ENCODE measurements at regions not wholly inside any gene's neighbourhood (a gene's known extent, or its start where the extent isn't known, plus 50 kb on each side); places are given as distances from the start of the nearest gene placed in this dataset.

GRCh38 chr5:174210596-174211276 is 165.2 kb downstream of the NSG2 start:
- TF ChIP-seq CTCF (IDR thresholded peaks at IDR 0.05) (no peak), REST (IDR thresholded peaks at IDR 0.05; ENCODE audit: insufficient read depth in 1 of 2, low read depth in 2 of 2, low read length in 1 of 2) (no peak), TCF7L2 (IDR thresholded peaks at IDR 0.05; ENCODE audit: low read depth, low read length) (no peak)

Measured in Panc1 (cell line).